A549 (cell line): ENCODE measurements at regions not wholly inside any gene's neighbourhood (a gene's known extent, or its start where the extent isn't known, plus 50 kb on each side); places are given as distances from the start of the nearest gene placed in this dataset.

Experiments used
- ATAC-seq, 2 experiments: fragments of 200-7000 bp in 1 of 2; fragments of >200 bp in 1 of 2; cut with Nextera tagmentation in 1 of 2; cut with Tn5 transposase in 1 of 2; 3 replicates each; pipeline versions ENCODE4 v1.8.0 to v1.9.1; 2018 to 2020; ENCODE audit warnings: mild to moderate bottlenecking in 1 of 2, moderate library complexity in 1 of 2
- CTCF ChIA-PET: fragments of 300-600 bp; sonication (Branson Sonifier 250); formaldehyde crosslinking; extraction: SDS; loops from one replicate; lab custom pipeline; 2021; ENCODE audit warnings: antibody characterized with exemption, inconsistent platforms; lab: Yijun Ruan, JAX
- POLR2A ChIA-PET: fragments of 350-600 bp; formaldehyde crosslinking; extraction: SDS; loops from one replicate; lab custom pipeline; 2021; ENCODE audit warnings: antibody characterized with exemption, inconsistent platforms; lab: Yijun Ruan, JAX
- DNase-seq, 2 experiments: peaks; one replicate each; pipeline versions ENCODE4 v3.0.0 to v3.0.0-alpha.2; 2011 to 2016; ENCODE audit warnings: low read depth in 1 of 2, low spot score in 1 of 2
- FAIRE-seq: peaks from 2 replicates; lab custom pipeline; 2011; peaks lifted over from hg19 to GRCh38; lab: Jason Lieb, UNC
- H3K27ac ChIP-seq, 2 experiments: fragments of >200 bp; sonication (Bioruptor Twin); formaldehyde crosslinking; 3 replicates each; pipeline ENCODE4 v1.5.1; 2016 to 2017
- H3K4me1 ChIP-seq: fragments of >200 bp; sonication (Bioruptor Twin); formaldehyde crosslinking; 3 replicates; pipeline ENCODE4 v1.6.1; 2016
- H3K4me2 ChIP-seq: fragments of >200 bp; sonication (Bioruptor Twin); formaldehyde crosslinking; 3 replicates; pipeline ENCODE4 v1.6.1; 2016
- H3K4me3 ChIP-seq: fragments of >200 bp; sonication (Bioruptor Twin); formaldehyde crosslinking; 3 replicates; pipeline ENCODE4 v1.5.1; 2016
- H3K9me3 ChIP-seq: fragments of >200 bp; sonication (Bioruptor Twin); formaldehyde crosslinking; 3 replicates; pipeline ENCODE4 v1.6.1; 2016
- CBX2 ChIP-seq: fragments of 200-600 bp; sonication (generic); IDR thresholded peaks from 2 replicates; pipeline ENCODE4 v1.6.1; 2016; ENCODE audit warnings: low read depth, mild to moderate bottlenecking, borderline replicate concordance
- CBX8 ChIP-seq: fragments of 200-600 bp; sonication (generic); IDR thresholded peaks from 2 replicates; pipeline ENCODE4 v1.6.1; 2016
- CEBPB ChIP-seq, 2 experiments: fragments of >200 bp in 1 of 2; sonication (Bioruptor Twin) in 1 of 2; formaldehyde crosslinking in 1 of 2; IDR thresholded peaks; 2 replicates each; pipeline ENCODE4 v1.6.1; 2012 to 2016
- CTCF ChIP-seq: fragments of >200 bp; sonication (Bioruptor Twin); formaldehyde crosslinking; IDR thresholded peaks from 3 replicates; pipeline ENCODE4 v1.5.1; 2016
- EHF ChIP-seq: fragments of 250-450 bp; sonication (Bioruptor Pico); IDR thresholded peaks from 2 replicates; pipeline ENCODE4 v1.5.0; 2020; ENCODE audit warnings: mild to moderate bottlenecking
- ESRRA ChIP-seq: fragments of 150-350 bp; IDR thresholded peaks from 2 replicates; pipeline ENCODE4 v1.6.1; 2014; ENCODE audit warnings: mild to moderate bottlenecking, low read length, borderline replicate concordance
- FOSB ChIP-seq: fragments of 250-450 bp; sonication (Bioruptor Pico); IDR thresholded peaks from 2 replicates; pipeline ENCODE4 v1.5.0; 2020; ENCODE audit warnings: mild to moderate bottlenecking, moderate library complexity
- FOSL2 ChIP-seq, 2 experiments: fragments of 450-650 bp in 1 of 2; fragments of >200 bp in 1 of 2; sonication (Bioruptor Twin) in 1 of 2; formaldehyde crosslinking; IDR thresholded peaks; 2 replicates each; pipeline versions ENCODE4 v1.5.0 to v1.6.1; 2016 to 2020; ENCODE audit warnings: mild to moderate bottlenecking in 1 of 2, moderate library complexity in 1 of 2
- HES2 ChIP-seq: fragments of >200 bp; sonication (Bioruptor Twin); formaldehyde crosslinking; IDR thresholded peaks from 2 replicates; pipeline ENCODE4 v1.6.1; 2016
- KDM1A ChIP-seq: fragments of 200-600 bp; sonication (generic); IDR thresholded peaks from 2 replicates; pipeline ENCODE4 v1.6.1; 2016; ENCODE audit warnings: low read depth, mild to moderate bottlenecking
- MAFK ChIP-seq: fragments of 450-650 bp; IDR thresholded peaks from 2 replicates; pipeline ENCODE4 v1.6.1; 2014; ENCODE audit not compliant: partially characterized antibody
- POLR2AphosphoS2 ChIP-seq: conservative IDR thresholded peaks from 2 replicates; pipeline ENCODE4 v1.6.1; 2012; ENCODE audit warnings: low read length, improper control_type of control experiment, inconsistent platforms
- RARB ChIP-seq: fragments of 250-450 bp; sonication (Bioruptor Pico); IDR thresholded peaks from 2 replicates; pipeline ENCODE4 v1.8.0; 2021; ENCODE audit warnings: mild to moderate bottlenecking, moderate library complexity
- REST ChIP-seq: fragments of 200-600 bp; sonication (generic); IDR thresholded peaks from 2 replicates; pipeline ENCODE4 v1.6.1; 2016; ENCODE audit warnings: antibody characterized with exemption, mild to moderate bottlenecking, moderate library complexity
- SREBF2 ChIP-seq: fragments of 450-650 bp; IDR thresholded peaks from 2 replicates; pipeline ENCODE4 v1.6.1; 2014; ENCODE audit warnings: mild to moderate bottlenecking, moderate library complexity
- TFCP2L1 ChIP-seq: fragments of 250-450 bp; sonication (Bioruptor Pico); IDR thresholded peaks from 2 replicates; pipeline ENCODE4 v1.5.0; 2021; ENCODE audit warnings: mild to moderate bottlenecking
- TP53 ChIP-seq: fragments of 250-450 bp; sonication (Bioruptor Pico); IDR thresholded peaks from 2 replicates; pipeline ENCODE4 v1.5.0; 2021; ENCODE audit warnings: mild to moderate bottlenecking, moderate library complexity
- USF2 ChIP-seq: fragments of 450-650 bp; IDR thresholded peaks from 2 replicates; pipeline ENCODE4 v1.6.1; 2014; ENCODE audit warnings: antibody characterized with exemption
- WGBS: methylation state at CpG from one replicate; pipeline ENCODE4 v1.1.6; 2017; ENCODE audit errors: missing lambda C conversion rate; 5-methylcytosine and 5-hydroxymethylcytosine counted together
- TF ChIP-seq, protein P1 (sequence below): IDR thresholded peaks from 2 replicates; pipeline ENCODE4 v1.6.1; 2012
- TF ChIP-seq, protein P2 (sequence below): fragments of >200 bp; sonication (Bioruptor Twin); formaldehyde crosslinking; IDR thresholded peaks from 3 replicates; pipeline ENCODE4 v1.6.1; 2016

DNA sequence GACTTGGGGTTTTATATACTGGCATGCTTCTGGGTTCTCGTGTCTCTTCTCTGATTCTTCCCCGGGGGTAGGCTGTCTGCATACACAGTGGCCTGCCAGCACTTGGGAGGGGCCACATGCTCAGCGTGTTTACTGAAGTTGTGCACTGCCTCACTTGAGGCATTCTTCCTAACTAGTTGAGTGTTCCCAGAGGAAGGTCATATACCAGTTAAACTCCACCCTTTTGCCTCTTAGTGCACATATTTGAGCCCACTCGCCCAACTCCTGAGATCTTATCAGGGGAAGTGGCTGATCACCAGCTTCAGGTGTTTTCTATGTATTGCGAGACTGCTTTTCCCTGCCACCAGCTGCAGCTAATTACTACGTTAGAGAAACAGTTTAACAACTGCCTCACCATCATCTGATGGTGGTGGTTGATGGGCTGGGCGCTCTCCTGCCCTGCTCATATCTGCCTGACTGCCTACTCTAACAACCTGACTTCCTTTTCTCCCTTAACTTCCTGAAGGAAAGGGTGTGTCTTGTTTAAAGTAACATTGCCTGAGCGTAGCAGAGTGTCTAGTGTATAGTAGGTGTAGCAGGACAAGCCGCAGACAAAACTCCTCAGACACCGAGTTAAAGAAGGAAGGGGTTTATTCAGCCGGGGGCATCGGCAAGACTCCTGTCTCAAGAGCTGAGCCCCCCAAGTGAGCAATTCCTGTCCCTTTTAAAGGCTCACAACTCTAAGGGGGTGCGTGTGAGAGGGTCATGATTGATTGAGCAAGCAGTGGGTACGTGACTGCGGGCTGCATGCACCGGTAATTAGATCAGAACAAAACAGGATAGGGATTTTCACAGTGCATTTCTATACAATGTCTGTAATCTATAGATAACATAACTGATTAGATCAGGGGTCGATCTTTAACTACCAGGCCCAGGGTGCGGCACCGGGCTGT, 60.1 kb upstream of the CLINT1 start:
- CTCF ChIA-PET, result interaction anchor here (0.6 to 3.0 kb wide), 19 partner anchors 8 to 420 kb away, joined by 3 to 19 read pairs (median 4); no protein-coding TSS in a partner anchor

DNA sequence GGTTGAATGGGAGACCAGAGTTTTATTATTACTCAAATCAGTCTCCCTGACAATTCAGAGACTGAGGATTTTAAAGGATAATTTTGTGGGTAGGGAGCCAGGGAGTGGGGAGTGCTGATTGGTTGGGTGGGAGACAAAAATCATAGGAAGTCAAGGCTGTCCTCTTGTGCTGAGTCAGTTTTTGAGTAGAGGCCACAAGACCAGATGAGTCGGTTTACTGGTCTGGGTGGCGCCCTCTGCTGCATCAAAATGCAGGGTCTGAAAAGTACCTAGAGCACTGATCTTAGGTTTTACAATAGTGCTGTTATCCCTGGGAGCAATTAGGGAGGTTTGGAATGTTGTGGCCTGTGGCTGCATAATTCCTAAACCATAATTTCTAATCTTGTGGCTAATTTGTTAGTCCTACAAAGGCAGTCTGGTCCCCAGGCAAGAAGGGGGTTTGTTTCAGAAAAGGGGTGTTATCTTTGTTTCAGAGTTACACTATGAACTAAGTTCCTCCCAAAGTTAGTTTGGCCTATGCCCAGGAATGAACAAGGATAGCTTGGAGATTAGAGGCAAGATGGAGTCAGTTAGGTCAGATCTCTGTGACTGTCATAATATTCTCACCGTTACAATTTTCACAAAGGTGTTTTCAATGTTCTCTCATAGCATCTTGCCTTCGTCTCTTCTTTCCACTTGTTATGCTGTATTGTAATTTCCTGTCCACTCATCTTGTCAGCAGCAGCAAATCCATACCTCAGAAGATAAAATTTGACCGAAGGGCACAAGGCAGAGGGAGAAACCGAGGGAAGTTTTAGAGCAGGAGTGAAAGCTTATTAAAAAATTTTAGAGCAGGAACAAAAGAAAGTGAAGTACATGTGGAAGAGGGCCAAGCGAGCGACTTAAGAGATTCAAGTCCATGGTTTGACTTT, 59.2 kb upstream of the CLINT1 start:
- ChIA-PET CTCF (interaction anchor here (0.6 to 3.0 kb wide), 24 partner anchors 9 to 385 kb away, joined by 3 to 19 read pairs (median 4); no protein-coding TSS in a partner anchor), POLR2A (no interaction called here)
- Histone ChIP-seq H3K4me2 (no peak overlapping the region), H3K9me3 (no peaks in the 10 kb centered on the region), H3K4me3 (no peak overlapping the region), H3K4me1 (peaks cover 8% of the 10 kb centered on the region; the same call in 1 of the 3 replicates), H3K27ac (peak overlapping the region in 1 of 2 experiments; percentile 60; a peak in 2 of 6 replicates)
- WGBS, result 59% methylated on average over 8 of the region's 8 CpGs
- ATAC-seq (peak; percentile 93 to 97), DNase-seq (peak; percentile 25 to 86), FAIRE-seq (no peak)
- TF ChIP-seq USF2 (no peak), HES2 (no peak), SREBF2 (no peak), POLR2AphosphoS2 (no peak), ESRRA (no peak), EHF (no peak), CTCF (peak; percentile 68), TP53 (CRISPR knock-in tag) (no peak), MAFK (peak; percentile 92), KDM1A (no peak), CBX8 (no peak), FOSL2 (IDR thresholded peaks at IDR 0.05) (no peak), FOSL2 (CRISPR knock-in tag; IDR thresholded peaks at IDR 0.05) (peak; percentile 32; the same call in 1 of the 2 replicates), RARB (CRISPR knock-in tag) (no peak)
- TF ChIP-seq, protein P1, sequence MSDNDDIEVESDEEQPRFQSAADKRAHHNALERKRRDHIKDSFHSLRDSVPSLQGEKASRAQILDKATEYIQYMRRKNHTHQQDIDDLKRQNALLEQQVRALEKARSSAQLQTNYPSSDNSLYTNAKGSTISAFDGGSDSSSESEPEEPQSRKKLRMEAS, result no peak

More for the DNA sequence above, 60.1 kb upstream of the CLINT1 start:
- 75% methylated on average over 19 of the region's 19 CpGs for WGBS
- H3K4me3 ChIP-seq, result no peak overlapping the region
- POLR2A ChIA-PET, result no interaction called here
- ATAC-seq, result peak in 1 of 2 experiments; percentile 23; a peak in 2 of 6 replicates
- peak overlapping the region in 1 of 2 experiments; percentile 15; a peak in 1 of 6 replicates for H3K27ac ChIP-seq
- DNase-seq, result peak in 1 of 2 experiments; percentile 13
- TF ChIP-seq CEBPB (IDR thresholded peaks at IDR 0.05), result no peak
- no peak for TF ChIP-seq REST
- no peak for TF ChIP-seq KDM1A
- TF ChIP-seq, protein P2, sequence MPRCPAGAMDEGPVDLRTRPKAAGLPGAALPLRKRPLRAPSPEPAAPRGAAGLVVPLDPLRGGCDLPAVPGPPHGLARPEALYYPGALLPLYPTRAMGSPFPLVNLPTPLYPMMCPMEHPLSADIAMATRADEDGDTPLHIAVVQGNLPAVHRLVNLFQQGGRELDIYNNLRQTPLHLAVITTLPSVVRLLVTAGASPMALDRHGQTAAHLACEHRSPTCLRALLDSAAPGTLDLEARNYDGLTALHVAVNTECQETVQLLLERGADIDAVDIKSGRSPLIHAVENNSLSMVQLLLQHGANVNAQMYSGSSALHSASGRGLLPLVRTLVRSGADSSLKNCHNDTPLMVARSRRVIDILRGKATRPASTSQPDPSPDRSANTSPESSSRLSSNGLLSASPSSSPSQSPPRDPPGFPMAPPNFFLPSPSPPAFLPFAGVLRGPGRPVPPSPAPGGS, result no peak
- no peak for TF ChIP-seq TFCP2L1 (CRISPR knock-in tag)
- TF ChIP-seq FOSB (CRISPR knock-in tag), result no peak
- TF ChIP-seq RARB (CRISPR knock-in tag), result no peak
- no peak for TF ChIP-seq CBX2
- TF ChIP-seq ESRRA, result no peak
- H3K9me3 ChIP-seq, result no peaks in the 10 kb centered on the region
- 0 out of 3 replicates have a peak overlapping the region, but pooled peaks have one; percentile 1 for H3K4me2 ChIP-seq
- H3K4me1 ChIP-seq, result peaks cover 8% of the 10 kb centered on the region; the same call in 1 of the 3 replicates
- no peak for FAIRE-seq
